ENCODE measurements at regions not wholly inside any gene's neighbourhood (a gene's known extent, or its start where the extent isn't known, plus 50 kb on each side); places are given as distances from the start of the nearest gene placed in this dataset.

GRCh38 chr2:123303731-123304130 lies 721.4 kb upstream of the CNTNAP5 start:
- ATAC-seq (ENCODE audit: insufficient number of reproducible peaks, low FRiP score, low read depth) = no peak

More at GRCh38 chr2:123303731-123304130, 721.4 kb upstream of the CNTNAP5 start:
- H3K9me3 ChIP-seq = no peaks in the 10 kb centered on the region
- no peaks in the 10 kb centered on the region for H3K27me3 ChIP-seq (replicated peaks; ENCODE audit: insufficient read depth)
- DNase-seq (ENCODE audit: low spot score) = no peak
- no peaks in the 10 kb centered on the region for H3K36me3 ChIP-seq
- TF ChIP-seq CTCF (IDR thresholded peaks at IDR 0.05) = no peak
- H3K4me3 ChIP-seq = no peak overlapping the region
- H3K4me1 ChIP-seq (ENCODE audit: control insufficient read depth in 1 of 2, low read depth in 2 of 2) = no peaks in the 10 kb centered on the region
- no peak overlapping the region for H3K27ac ChIP-seq
